AG04450 (cell line): ENCODE measurements at regions not wholly inside any gene's neighbourhood (a gene's known extent, or its start where the extent isn't known, plus 50 kb on each side); places are given as distances from the start of the nearest gene placed in this dataset.
"Not testable (repeated sequence)": the region's sequence is repeated elsewhere in the genome, so short reads cannot be mapped to it uniquely, and the experiment has no call there.

Experiments
- CTCF ChIA-PET: fragments of 300-600, 350-600 bp; formaldehyde crosslinking; extraction: SDS; loops from one replicate; lab custom pipeline; 2022; ENCODE audit warnings: antibody characterized with exemption, inconsistent platforms; lab: Charles Lee
- POLR2A ChIA-PET: fragments of 350-600 bp; formaldehyde crosslinking; extraction: SDS; loops from one replicate; lab custom pipeline; 2021; ENCODE audit warnings: antibody characterized with exemption, inconsistent platforms; lab: Yijun Ruan, JAX
- DNase-seq: peaks from one replicate; pipeline ENCODE4 v3.0.0-alpha.2; 2011; ENCODE audit warnings: low read depth, low spot score
- H3K27ac ChIP-seq: one replicate; pipeline ENCODE4 v1.5.1; 2012; ENCODE audit warnings: low read depth, low read length, control low read depth
- H3K27me3 ChIP-seq: one replicate; pipeline ENCODE4 v1.6.0; 2012; ENCODE audit warnings: low read length; ENCODE audit not compliant: control insufficient read depth, insufficient read depth
- H3K4me3 ChIP-seq: 2 replicates; pipeline ENCODE4 v1.5.1; 2011; ENCODE audit warnings: mild to moderate bottlenecking, low read depth, low read length, control low read depth
- H3K9me3 ChIP-seq: 2 replicates; pipeline ENCODE4 v1.5.1; 2012; ENCODE audit warnings: low read length; ENCODE audit not compliant: control insufficient read depth, insufficient read depth
- CTCF ChIP-seq: IDR thresholded peaks from 2 replicates; pipeline ENCODE4 v1.5.1; 2011; ENCODE audit warnings: low read depth, low read length, control low read depth, inconsistent platforms

GRCh38 chr9:74147906-74148305 is 349.2 kb upstream of the RORB start:
- TF ChIP-seq CTCF: no peak
- H3K4me3 ChIP-seq: no peak overlapping the region
- ChIA-PET CTCF (no interaction called here), POLR2A (no interaction called here)
- H3K9me3 ChIP-seq: peaks cover 2% of the 10 kb centered on the region; the same call in 1 of the 2 replicates
- H3K27me3 ChIP-seq: no peaks in the 10 kb centered on the region
- DNase-seq: no peak
- no peak overlapping the region for H3K27ac ChIP-seq

GRCh38 chr9:74172874-74173273 is 324.3 kb upstream of the RORB start:
- CTCF ChIA-PET: no interaction called here
- no peaks in the 10 kb centered on the region; the same call in none of the 2 replicates for H3K9me3 ChIP-seq

GRCh38 chr9:74173284-74173683 is 323.9 kb upstream of the RORB start:
- ChIA-PET CTCF (no interaction called here), POLR2A (no interaction called here)
- no peak overlapping the region for H3K27ac ChIP-seq
- TF ChIP-seq CTCF: no peak
- H3K4me3 ChIP-seq: no peak overlapping the region
- H3K27me3 ChIP-seq: no peaks in the 10 kb centered on the region
- no peak for DNase-seq
- H3K9me3 ChIP-seq: no peaks in the 10 kb centered on the region; the same call in none of the 2 replicates

More at GRCh38 chr9:74172874-74173273, 324.3 kb upstream of the RORB start:
- DNase-seq: no peak
- Histone ChIP-seq H3K27me3 (no peaks in the 10 kb centered on the region), H3K4me3 (no peak overlapping the region), H3K27ac (no peak overlapping the region)
- TF ChIP-seq CTCF: no peak
- POLR2A ChIA-PET: no interaction called here

GRCh38 chr9:74197771-74198170 is 299.4 kb upstream of the RORB start:
- H3K27ac ChIP-seq, H3K4me3 ChIP-seq, DNase-seq, H3K9me3 ChIP-seq, CTCF ChIA-PET, POLR2A ChIA-PET, H3K27me3 ChIP-seq: not testable (repeated sequence)

GRCh38 chr9:74205056-74205455 is 292.1 kb upstream of the RORB start:
- no peak for DNase-seq
- H3K27ac ChIP-seq: no peak overlapping the region
- H3K27me3 ChIP-seq: no peaks in the 10 kb centered on the region
- CTCF ChIA-PET: no interaction called here
- TF ChIP-seq CTCF: no peak
- POLR2A ChIA-PET: no interaction called here
- peaks cover 5% of the 10 kb centered on the region for H3K9me3 ChIP-seq
- H3K4me3 ChIP-seq: no peak overlapping the region
